ENCODE measurements at regions not wholly inside any gene's neighbourhood (a gene's known extent, or its start where the extent isn't known, plus 50 kb on each side); places are given as distances from the start of the nearest gene placed in this dataset.

DNA sequence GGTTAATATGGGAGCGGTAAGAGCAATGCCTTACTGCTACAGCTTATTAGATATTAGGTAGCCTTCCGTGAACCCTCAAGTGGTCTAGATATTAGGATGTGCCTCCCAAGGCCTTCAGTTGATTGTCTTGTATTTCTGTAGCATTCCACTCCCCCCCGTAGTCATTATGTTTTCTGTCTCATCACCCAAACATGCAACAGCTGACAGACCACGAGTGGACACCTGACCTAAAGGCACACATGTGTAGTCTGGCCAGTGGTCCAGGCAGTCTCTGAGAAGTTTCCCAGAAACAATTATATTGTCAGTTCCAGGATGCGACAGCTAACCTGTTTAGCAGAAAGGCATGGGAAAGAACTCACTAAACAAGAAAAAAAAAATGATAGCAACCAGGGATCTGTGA, 1000.9 kb downstream of the AGBL1 start:
- Histone ChIP-seq H3K4me3 (no peak overlapping the region), H3K27ac (no peak overlapping the region), H3K36me3 (no peaks in the 10 kb centered on the region), H3K27me3 (no peaks in the 10 kb centered on the region), H3K4me1 (ENCODE audit: low read depth) (no peaks in the 10 kb centered on the region), H3K9me3 (ENCODE audit: low read depth) (no peaks in the 10 kb centered on the region)
- DNase-seq (ENCODE audit: low read depth in 1 of 2, low spot score in 1 of 2): no peak
- TF ChIP-seq, protein P1, sequence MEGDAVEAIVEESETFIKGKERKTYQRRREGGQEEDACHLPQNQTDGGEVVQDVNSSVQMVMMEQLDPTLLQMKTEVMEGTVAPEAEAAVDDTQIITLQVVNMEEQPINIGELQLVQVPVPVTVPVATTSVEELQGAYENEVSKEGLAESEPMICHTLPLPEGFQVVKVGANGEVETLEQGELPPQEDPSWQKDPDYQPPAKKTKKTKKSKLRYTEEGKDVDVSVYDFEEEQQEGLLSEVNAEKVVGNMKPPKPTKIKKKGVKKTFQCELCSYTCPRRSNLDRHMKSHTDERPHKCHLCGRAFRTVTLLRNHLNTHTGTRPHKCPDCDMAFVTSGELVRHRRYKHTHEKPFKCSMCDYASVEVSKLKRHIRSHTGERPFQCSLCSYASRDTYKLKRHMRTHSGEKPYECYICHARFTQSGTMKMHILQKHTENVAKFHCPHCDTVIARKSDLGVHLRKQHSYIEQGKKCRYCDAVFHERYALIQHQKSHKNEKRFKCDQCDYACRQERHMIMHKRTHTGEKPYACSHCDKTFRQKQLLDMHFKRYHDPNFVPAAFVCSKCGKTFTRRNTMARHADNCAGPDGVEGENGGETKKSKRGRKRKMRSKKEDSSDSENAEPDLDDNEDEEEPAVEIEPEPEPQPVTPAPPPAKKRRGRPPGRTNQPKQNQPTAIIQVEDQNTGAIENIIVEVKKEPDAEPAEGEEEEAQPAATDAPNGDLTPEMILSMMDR (IDR thresholded peaks at IDR 0.05; ENCODE audit: low read depth, low read length): no peak

Measured in cardiac muscle cell (in vitro differentiated cells and primary cell).